Smooth muscle cell of the brain vasculature (primary cell): ENCODE measurements at regions not wholly inside any gene's neighbourhood (a gene's known extent, or its start where the extent isn't known, plus 50 kb on each side); places are given as distances from the start of the nearest gene placed in this dataset.
"Not testable (repeated sequence)": the region's sequence is repeated elsewhere in the genome, so short reads cannot be mapped to it uniquely, and the experiment has no call there.

Source experiments
- DNase-seq: peaks from one replicate; pipeline ENCODE4 v3.0.0-alpha.2; 2012; ENCODE audit warnings: low read depth, low spot score

DNA sequence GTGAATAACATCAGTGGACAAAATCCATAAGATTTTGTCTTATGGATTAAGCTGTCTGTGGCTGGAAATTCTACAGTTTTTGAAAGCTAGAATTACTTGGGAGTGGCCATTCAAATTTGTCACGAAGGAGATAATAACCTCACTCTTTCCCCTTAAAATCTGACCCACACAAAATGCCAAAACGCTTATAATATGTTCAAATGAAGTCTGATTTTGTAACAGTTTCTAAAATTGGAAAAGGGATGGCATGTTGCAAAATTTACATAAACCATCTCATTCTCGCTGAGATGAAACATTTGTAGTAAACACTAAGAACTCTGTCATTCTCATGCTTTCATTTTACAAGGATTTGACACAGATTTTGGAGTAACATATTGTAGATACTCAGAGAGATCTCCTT lies 112.7 kb downstream of the GJA1 start:
- no peak for DNase-seq

GRCh38 chr6:121549736-121550135 lies 114.3 kb downstream of the GJA1 start:
- DNase-seq: no peak

DNA sequence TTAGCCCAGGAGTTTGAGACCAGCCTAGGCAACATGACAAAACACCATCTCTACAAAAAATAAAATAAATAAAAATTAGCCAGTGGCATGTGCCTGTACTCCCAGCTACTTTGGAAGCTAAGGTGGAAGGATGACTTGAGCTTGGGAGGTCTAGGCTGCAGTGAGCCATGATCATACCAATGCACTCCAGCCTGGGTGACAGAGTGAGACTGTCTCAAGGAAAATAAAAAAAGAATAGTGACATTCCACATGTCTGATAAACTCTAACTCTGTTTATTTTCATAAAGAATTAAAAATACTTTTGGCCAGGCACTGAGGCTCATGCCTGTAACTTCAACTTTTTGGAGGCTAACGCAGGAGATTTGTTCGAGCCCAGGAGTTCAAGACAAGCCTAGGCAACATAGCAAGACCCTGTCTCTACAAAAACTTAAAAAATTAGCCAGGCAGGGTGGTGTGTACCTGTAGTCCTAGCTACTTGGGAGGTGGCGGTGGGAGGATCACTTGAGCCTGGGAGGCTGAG lies 115.1 kb downstream of the GJA1 start:
- DNase-seq: no peak

DNA sequence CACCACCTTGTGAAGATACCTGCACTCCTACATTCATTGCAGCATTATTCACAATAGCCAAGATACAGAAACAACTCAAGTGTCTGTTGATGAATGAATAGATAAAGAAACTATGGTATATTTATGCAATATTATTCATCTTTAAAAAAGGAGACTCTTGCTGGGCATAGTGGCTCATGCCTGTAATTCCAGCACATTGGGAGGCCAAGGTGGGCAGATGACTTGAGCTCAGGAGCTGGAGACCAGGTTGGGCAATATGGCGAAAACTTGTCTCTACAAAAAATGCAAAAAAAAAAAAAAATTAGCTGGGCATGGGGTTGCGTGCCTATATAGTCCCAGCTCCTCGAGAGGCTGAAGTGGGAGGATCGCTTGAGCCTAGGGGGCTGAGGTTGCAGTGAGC lies 119.8 kb downstream of the GJA1 start:
- DNase-seq: no peak

DNA sequence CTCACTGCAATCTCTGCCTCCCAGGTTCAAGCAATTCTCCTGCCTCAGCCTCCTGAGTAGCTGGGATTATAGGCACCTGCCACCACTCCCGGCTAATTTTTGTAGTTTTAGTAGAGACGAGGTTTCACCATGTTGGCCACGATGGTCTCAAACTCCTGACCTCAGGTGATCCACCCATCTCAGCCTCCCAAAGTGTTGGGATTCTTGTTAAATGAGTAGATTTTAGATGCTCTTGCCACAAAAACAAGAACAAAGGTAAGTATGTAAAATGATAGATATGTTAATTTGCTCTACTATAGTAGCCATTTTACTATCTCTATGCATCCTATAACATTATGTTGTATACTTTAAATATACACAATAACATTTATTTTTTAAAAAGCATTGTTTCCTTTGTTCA lies 120.7 kb downstream of the GJA1 start:
- DNase-seq: not testable (repeated sequence)

GRCh38 chr6:121557146-121557940 lies 121.9 kb downstream of the GJA1 start:
- DNase-seq: no peak

DNA sequence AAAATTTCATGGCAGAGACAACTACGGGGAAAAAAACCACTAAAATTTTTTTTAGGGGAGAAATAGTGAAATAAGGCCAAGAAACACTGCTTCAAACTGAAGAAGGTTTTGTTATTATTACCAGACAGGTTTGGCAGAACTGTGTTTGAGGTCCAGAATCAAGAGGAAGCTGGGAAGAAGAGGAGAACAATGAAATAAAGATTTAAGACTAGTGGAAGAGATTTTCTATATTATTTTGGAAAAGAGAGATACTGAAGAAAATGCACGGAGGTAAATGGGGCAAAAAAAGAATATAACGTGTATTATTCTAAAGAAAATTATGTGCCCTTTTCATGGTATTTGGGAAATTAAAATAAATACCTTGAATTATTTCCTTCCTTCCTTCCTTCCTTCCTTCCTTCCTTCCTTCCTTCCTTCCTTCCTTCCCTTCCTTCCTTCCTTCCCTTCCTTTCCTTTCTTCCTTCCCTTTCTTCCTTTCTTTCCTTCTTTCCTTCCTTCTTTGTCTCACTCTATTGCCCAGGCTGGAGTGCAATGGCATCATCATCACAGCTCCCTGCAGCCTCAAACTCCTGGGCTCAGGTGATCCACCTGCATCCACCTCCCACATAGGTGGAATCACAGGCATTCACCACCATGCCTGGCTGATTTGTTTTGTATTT lies 124.3 kb downstream of the GJA1 start:
- no peak for DNase-seq

DNA sequence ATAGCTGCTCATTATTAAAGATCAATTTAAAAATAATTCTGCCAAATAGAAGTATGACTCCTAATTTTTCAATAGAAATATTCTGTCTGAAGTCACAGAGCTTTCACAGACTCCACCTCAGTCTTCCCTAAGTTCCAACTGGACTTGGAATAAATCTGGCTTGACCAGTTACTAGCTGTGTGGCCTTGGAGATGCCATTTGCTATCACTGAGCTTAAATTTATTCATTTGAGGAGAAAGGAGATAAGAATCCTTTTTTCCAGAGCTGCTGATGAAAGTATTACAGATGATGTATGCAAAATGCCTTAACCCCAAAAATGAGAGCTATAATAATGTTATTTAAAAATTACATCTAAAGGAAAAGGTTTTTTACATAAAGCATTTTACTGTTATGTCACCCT lies 125.0 kb downstream of the GJA1 start:
- no peak for DNase-seq

GRCh38 chr6:121563286-121563685 lies 127.8 kb downstream of the GJA1 start:
- no peak for DNase-seq

GRCh38 chr6:121564529-121564928 lies 129.1 kb downstream of the GJA1 start:
- DNase-seq: not testable (repeated sequence)

- DNase-seq: no peak
Observed at GRCh38 chr6:121571455-121571854, 136.0 kb downstream of the GJA1 start.

DNA sequence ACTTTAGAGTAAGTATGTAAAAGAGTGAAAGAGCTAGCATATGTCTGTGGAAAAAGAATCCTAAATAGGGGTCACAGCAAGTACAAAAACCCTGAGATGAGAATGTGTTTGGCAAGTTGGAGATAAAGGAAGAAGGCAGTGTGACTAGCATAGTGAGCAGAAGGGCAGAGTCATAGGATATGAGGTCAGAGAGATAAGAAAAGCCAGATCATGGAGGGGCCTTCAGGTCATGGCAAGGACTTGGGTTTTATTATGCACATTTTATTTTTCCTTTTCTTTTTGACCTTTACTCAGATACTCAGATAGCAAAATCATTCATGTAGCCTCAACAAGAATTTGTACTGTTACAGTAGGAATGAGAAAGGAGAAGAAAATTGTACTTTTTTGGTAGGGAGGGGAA lies 138.0 kb downstream of the GJA1 start:
- DNase-seq: no peak

GRCh38 chr6:121578216-121578615 lies 142.8 kb downstream of the GJA1 start:
- DNase-seq: no peak

DNA sequence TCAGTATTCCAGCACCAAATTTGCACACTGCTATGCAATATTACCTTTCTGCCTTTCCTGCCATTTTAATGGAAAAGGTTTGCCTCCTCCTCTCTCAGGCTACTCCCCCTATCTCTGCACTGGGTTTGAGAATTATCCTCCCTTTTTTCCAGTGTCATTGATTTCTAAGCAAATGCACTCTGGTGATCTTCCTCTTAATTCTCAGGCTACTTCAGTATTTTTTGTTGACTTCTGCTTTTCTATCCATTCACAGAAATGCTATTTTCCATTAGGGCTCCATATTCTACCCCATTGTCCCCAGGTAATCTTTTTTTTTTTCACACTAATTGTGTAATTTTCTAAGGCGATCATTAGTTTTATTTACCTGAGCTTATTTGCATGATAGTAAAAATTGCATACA lies 144.0 kb downstream of the GJA1 start:
- DNase-seq: no peak

GRCh38 chr6:121581327-121581726 lies 145.9 kb downstream of the GJA1 start:
- no peak for DNase-seq

- no peak for DNase-seq
Observed at GRCh38 chr6:121582262-121582661, 146.8 kb downstream of the GJA1 start.

DNA sequence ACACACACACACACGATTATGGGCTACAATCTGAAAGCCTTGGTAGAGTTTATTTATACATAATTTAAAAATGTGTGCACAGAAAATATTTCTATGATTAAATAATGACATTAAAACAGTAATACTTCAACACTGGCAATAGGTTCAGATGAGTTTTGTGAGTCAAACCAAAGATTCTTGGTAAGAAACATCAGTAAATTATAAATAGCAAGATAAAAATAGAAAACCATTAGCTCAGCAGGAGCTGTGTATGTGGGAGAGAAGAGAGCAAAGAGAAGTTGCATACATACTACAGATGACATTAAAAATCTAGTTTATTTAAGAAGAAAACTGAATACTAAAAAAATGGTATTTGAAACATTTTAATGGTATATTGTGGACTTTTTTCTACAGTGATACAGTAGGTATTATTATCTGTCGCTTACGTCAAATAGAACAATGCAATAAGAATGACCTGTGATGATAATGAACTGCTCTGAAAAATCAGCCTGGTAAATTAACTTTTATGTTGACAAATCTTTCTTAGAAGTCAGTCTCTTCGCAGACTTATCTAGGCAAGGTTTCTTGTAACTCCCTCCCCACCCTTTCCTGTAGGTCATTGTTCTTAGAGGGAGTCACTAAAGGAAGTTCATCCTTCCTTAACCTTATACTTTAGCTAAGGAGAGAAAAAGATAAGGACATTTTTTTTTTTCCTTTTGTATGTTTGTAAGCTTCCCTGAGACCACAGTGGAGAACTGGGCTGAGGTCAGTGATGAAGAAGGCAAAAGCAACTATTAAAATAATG lies 149.3 kb downstream of the GJA1 start:
- no peak for DNase-seq

DNA sequence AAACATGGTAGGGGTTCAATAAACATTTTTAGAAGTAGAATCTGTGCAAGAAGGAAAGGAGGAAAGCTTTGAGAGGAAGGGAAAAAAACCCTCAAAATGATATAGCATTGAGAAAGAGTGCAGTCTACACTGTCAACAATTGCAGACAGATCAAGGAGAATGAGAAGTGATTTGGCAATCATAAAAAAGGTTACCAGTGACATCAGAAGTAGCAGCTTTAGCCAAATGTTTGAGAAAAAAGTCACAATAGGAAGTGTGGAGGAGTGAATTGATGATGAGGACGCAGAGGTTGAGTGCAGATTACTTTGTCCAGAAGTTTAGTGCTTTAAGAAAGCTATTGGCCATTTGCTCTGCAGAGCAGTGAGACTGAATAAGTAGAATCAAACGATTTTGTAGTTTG lies 155.0 kb downstream of the GJA1 start:
- no peak for DNase-seq

DNA sequence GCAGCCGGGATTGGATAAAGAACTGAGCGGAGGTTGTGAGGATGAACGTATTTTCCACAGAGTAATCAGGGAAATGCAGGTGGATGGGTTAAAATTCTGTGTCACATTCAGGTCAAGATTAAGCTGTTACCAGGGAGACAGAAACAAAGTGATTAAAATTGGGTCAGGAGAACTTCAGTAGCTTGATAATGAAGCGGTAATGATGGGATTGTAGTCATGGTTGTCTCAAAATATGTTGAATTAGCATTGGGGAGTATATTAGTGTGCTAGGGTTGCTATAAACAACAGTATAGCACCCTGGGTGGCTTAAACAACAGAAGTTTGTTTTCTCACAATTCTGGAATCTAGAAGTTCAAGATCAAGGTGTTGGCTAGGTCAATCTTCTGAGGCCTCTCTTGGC lies 155.5 kb downstream of the GJA1 start:
- no peak for DNase-seq

- no peak for DNase-seq
Observed at GRCh38 chr6:121592261-121592935, 157.0 kb downstream of the GJA1 start.

- DNase-seq: no peak
Observed at GRCh38 chr6:121593011-121593641, 157.7 kb downstream of the GJA1 start.
